Right lobe of liver (tissue), 6 donors: ENCODE measurements at regions not wholly inside any gene's neighbourhood (a gene's known extent, or its start where the extent isn't known, plus 50 kb on each side); places are given as distances from the start of the nearest gene placed in this dataset.

ENCODE experiments used
- ATAC-seq, 4 donors: fragments of 200-7000 bp; cut with Tn5 transposase; one replicate each; pipeline ENCODE4 v1.9.1; 2020; ENCODE audit warnings: mild to moderate bottlenecking in 4 of 4, moderate library complexity in 4 of 4
- DNase-seq, 3 donors: peaks; one replicate each; pipeline ENCODE4 v3.0.0-alpha.2; 2020
- H3K27ac ChIP-seq, 3 donors: fragments of 200-600 bp; one replicate each; pipeline ENCODE4 v1.8.0; 2022
- H3K27me3 ChIP-seq, 2 donors: fragments of 200-600 bp; one replicate each; pipeline ENCODE4 v1.8.0; 2022
- H3K36me3 ChIP-seq, 4 donors: fragments of 200-600 bp; sonication (generic) in 1 of 4; one replicate each; pipeline versions ENCODE4 v1.5.1 to v1.8.0; 2017 to 2022; ENCODE audit warnings: control low read depth in 1 of 4
- H3K4me1 ChIP-seq, 4 donors: fragments of 200-600 bp; sonication (generic) in 1 of 4; one replicate each; pipeline versions ENCODE4 v1.5.1 to v1.8.0; 2017 to 2022; ENCODE audit warnings: control low read depth in 1 of 4
- H3K4me3 ChIP-seq, 3 donors: fragments of 200-600 bp; one replicate each; pipeline ENCODE4 v1.8.0; 2022
- H3K9me3 ChIP-seq, 4 donors: fragments of 200-600 bp; sonication (generic) in 1 of 4; one replicate each; pipeline versions ENCODE4 v1.5.1 to v1.8.0; 2017 to 2022; ENCODE audit warnings: control low read depth in 1 of 4
- CTCF ChIP-seq, 4 donors: fragments of 200-600 bp in 3 of 4; fragments of 450-650 bp in 1 of 4; IDR thresholded peaks; one replicate each; pipeline versions ENCODE4 v1.5.1 to v1.8.0; 2016 to 2022; ENCODE audit warnings: antibody characterized with exemption in 4 of 4, mild to moderate bottlenecking in 2 of 4
- POLR2A ChIP-seq: fragments of 450-650 bp; IDR thresholded peaks from one replicate; pipeline ENCODE4 v1.6.1; 2017; ENCODE audit warnings: antibody characterized with exemption, mild to moderate bottlenecking
- WGBS: methylation state at CpG from one replicate; pipeline ENCODE4 v1.1.6; 2018; ENCODE audit warnings: low coverage, low lambda C conversion rate; ENCODE audit not compliant: insufficient coverage; ENCODE audit errors: missing lambda C conversion rate; 5-methylcytosine and 5-hydroxymethylcytosine counted together
- intact Hi-C, 2 donors: fragments of 100-400 bp; cut with DNase I; formaldehyde crosslinking; loops; one replicate each; pipeline versions ENCODE4 v1.11.2 to v1.14.1; 2022
- donor health status: DM: no; HTN: yes; CAD: no.
- donor health status: DM: no; HTN: no; CAD: no.
- donor health status: DM: no; HTN: no; CAD: no.
- donor health status: DM: no; HTN: yes; CAD: no.
- donor health status: DM: no; HTN: yes; CAD: no.

- intact Hi-C loops: no loop called here
- Histone ChIP-seq H3K27me3 (no peaks in the 10 kb centered on the region), H3K9me3 (no peaks in the 10 kb centered on the region), H3K27ac (no peak overlapping the region), H3K36me3 (no peaks in the 10 kb centered on the region), H3K4me1 (peaks cover 0 to 8% (median 0%) of the 10 kb centered on the region in 4 donors), H3K4me3 (no peak overlapping the region)
- DNase-seq: no peak
- no peak for ATAC-seq
- TF ChIP-seq POLR2A (no peak), CTCF (IDR thresholded peaks at IDR 0.05) (no peak)
These were observed 328.3 kb upstream of the CITED2 start for GRCh38 chr6:139702706-139703105.

- intact Hi-C loops: no loop called here
- Histone ChIP-seq H3K9me3 (no peaks in the 10 kb centered on the region), H3K27ac (no peak overlapping the region), H3K36me3 (no peaks in the 10 kb centered on the region), H3K4me3 (no peak overlapping the region), H3K4me1 (peaks cover 0 to 8% (median 0%) of the 10 kb centered on the region in 4 donors), H3K27me3 (no peaks in the 10 kb centered on the region)
- no peak for ATAC-seq
- WGBS: 97% methylated on average over 3 of the region's 4 CpGs
- no peak for DNase-seq
- no peak for TF ChIP-seq POLR2A
- TF ChIP-seq CTCF (IDR thresholded peaks at IDR 0.05): no peak
These were observed 327.2 kb upstream of the CITED2 start for GRCh38 chr6:139701695-139702094.

GRCh38 chr6:139701003-139701402, 326.6 kb upstream of the CITED2 start:
- Histone ChIP-seq H3K27ac (no peak overlapping the region), H3K27me3 (no peaks in the 10 kb centered on the region), H3K36me3 (no peaks in the 10 kb centered on the region), H3K4me3 (no peak overlapping the region), H3K9me3 (no peaks in the 10 kb centered on the region), H3K4me1 (peaks cover 0 to 8% (median 0%) of the 10 kb centered on the region in 4 donors)
- TF ChIP-seq POLR2A (no peak), CTCF (IDR thresholded peaks at IDR 0.05) (no peak)
- DNase-seq (no peak), ATAC-seq (no peak)
- WGBS: 100% methylated on average over 1 of the region's 1 CpG
- intact Hi-C loops: no loop called here

DNA sequence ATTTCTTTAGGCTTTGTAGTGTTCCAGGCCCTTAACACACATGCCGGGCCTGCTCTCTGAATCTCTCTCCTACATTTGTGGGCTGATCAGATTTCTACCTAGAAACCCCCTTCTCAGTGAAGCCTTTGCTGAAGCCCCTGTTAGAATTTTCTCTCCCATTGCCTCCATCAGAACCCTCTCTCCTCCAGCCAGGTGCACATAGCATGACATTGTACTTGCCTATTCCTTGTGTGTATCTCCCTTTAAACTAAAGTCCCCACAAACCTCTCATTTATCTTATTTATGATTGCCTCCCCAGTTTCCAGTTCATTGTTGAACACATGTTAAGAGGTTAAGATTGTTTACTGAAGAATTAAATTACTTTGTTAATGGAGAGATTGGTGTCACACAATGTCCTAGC, 325.5 kb upstream of the CITED2 start:
- TF ChIP-seq CTCF (IDR thresholded peaks at IDR 0.05): no peak
- TF ChIP-seq POLR2A: no peak
- Histone ChIP-seq H3K4me1 (peaks cover 0 to 8% (median 0%) of the 10 kb centered on the region in 4 donors), H3K27me3 (no peaks in the 10 kb centered on the region), H3K36me3 (no peaks in the 10 kb centered on the region), H3K27ac (no peak overlapping the region), H3K4me3 (no peak overlapping the region), H3K9me3 (no peaks in the 10 kb centered on the region)
- 83% methylated on average over 1 of the region's 1 CpG for WGBS
- DNase-seq (no peak), ATAC-seq (no peak)
- intact Hi-C loops: no loop called here

- Histone ChIP-seq H3K27ac (peak overlapping the region in 2 of 3 donors; percentile 28 to 58), H3K27me3 (no peaks in the 10 kb centered on the region), H3K4me3 (peak overlapping the region in 1 of 3 donors; percentile 2), H3K9me3 (no peaks in the 10 kb centered on the region), H3K36me3 (no peaks in the 10 kb centered on the region), H3K4me1 (peaks cover 0 to 8% (median 0%) of the 10 kb centered on the region in 4 donors)
- ATAC-seq: peak in 3 of 4 donors; percentile 68 to 75 (median 70)
- intact Hi-C loops: no loop called here
- no peak for TF ChIP-seq CTCF (IDR thresholded peaks at IDR 0.05)
- TF ChIP-seq POLR2A: no peak
- 33% methylated on average over 1 of the region's 1 CpG for WGBS
- no peak for DNase-seq
These were observed 324.9 kb upstream of the CITED2 start for GRCh38 chr6:139699335-139699734.
